H1 (cell line): ENCODE measurements at regions not wholly inside any gene's neighbourhood (a gene's known extent, or its start where the extent isn't known, plus 50 kb on each side); places are given as distances from the start of the nearest gene placed in this dataset.

ENCODE experiments used
- CTCF ChIA-PET: fragments of 300-600 bp; sonication (Branson Sonifier 250); formaldehyde crosslinking; loops from one replicate; lab custom pipeline; 2021; ENCODE audit not compliant: partially characterized antibody; lab: Charles Lee
- POLR2A ChIA-PET: fragments of 300-600 bp; sonication (Branson Sonifier 250); formaldehyde crosslinking; loops from one replicate; lab custom pipeline; 2021; ENCODE audit warnings: inconsistent platforms; ENCODE audit not compliant: partially characterized antibody; lab: Charles Lee
- DNase-seq, 2 experiments: peaks; one replicate each; pipeline versions ENCODE4 v3.0.0 to v3.0.0-alpha.2; 2010 to 2022; ENCODE audit warnings: low spot score in 2 of 2, low read depth in 1 of 2, mixed read lengths in 1 of 2
- FAIRE-seq: peaks from 2 replicates; lab custom pipeline; 2011; peaks lifted over from hg19 to GRCh38; lab: Jason Lieb, UNC
- H2AFZ ChIP-seq: 2 replicates; pipeline ENCODE4 v1.8.1; 2012; ENCODE audit warnings: low read length, inconsistent platforms
- H2AK5ac ChIP-seq: 2 replicates; pipeline ENCODE4 v1.6.1; 2013; ENCODE audit warnings: low read depth, low read length
- H2BK120ac ChIP-seq: replicated peaks from 2 replicates; pipeline ENCODE3; 2013; ENCODE audit warnings: low read depth, low read length, inconsistent platforms
- H2BK12ac ChIP-seq: 2 replicates; pipeline ENCODE4 v1.6.1; 2013; ENCODE audit warnings: low read depth, low read length
- H2BK15ac ChIP-seq: 2 replicates; pipeline ENCODE4 v1.6.1; 2013; ENCODE audit warnings: low read length
- H2BK20ac ChIP-seq: 2 replicates; pipeline ENCODE4 v1.6.1; 2013; ENCODE audit warnings: low read length
- H2BK5ac ChIP-seq: 2 replicates; pipeline ENCODE4 v1.6.1; 2013; ENCODE audit warnings: low read depth, low read length
- H3K14ac ChIP-seq: 2 replicates; pipeline ENCODE4 v1.6.1; 2013; ENCODE audit warnings: inconsistent platforms; ENCODE audit not compliant: insufficient read length
- H3K18ac ChIP-seq: 2 replicates; pipeline ENCODE4 v1.6.1; 2013; ENCODE audit warnings: low read length; ENCODE audit errors: extremely low read depth
- H3K23ac ChIP-seq: 2 replicates; pipeline ENCODE4 v1.6.1; 2013; ENCODE audit warnings: inconsistent platforms; ENCODE audit not compliant: insufficient read length
- H3K23me2 ChIP-seq: 2 replicates; pipeline ENCODE4 v1.6.1; 2013; ENCODE audit warnings: low read depth, low read length
- H3K27ac ChIP-seq: 2 replicates; pipeline ENCODE4 v1.6.1; 2011; ENCODE audit warnings: low read depth, low read length, inconsistent platforms
- H3K27me3 ChIP-seq, 4 experiments: replicated peaks in 1 of 4; 1 replicate in 1 of 4; 2 replicates in 3 of 4; pipeline versions ENCODE4 v1.6.1 to v1.8.1; 2011 to 2013; ENCODE audit warnings: low read length in 3 of 4, mild to moderate bottlenecking in 3 of 4, inconsistent platforms in 2 of 4, mixed read lengths in 2 of 4, moderate library complexity in 1 of 4; ENCODE audit not compliant: control insufficient read depth in 3 of 4, insufficient read depth in 3 of 4; ENCODE audit errors: extremely low read depth in 1 of 4
- H3K36me3 ChIP-seq, 4 experiments: 2 replicates each; pipeline versions ENCODE4 v1.6.1 to v1.8.1; 2011 to 2013; ENCODE audit warnings: mild to moderate bottlenecking in 4 of 4, low read length in 3 of 4, moderate library complexity in 2 of 4, control low read depth in 1 of 4, inconsistent platforms in 1 of 4; ENCODE audit not compliant: insufficient read depth in 4 of 4, control insufficient read depth in 2 of 4
- H3K4ac ChIP-seq: replicated peaks from 2 replicates; pipeline ENCODE3; 2013; ENCODE audit warnings: low read length, low read depth, mixed read lengths, inconsistent platforms; ENCODE audit not compliant: insufficient read length
- H3K4me1 ChIP-seq, 4 experiments: replicated peaks in 1 of 4; 1 replicate in 1 of 4; 2 replicates in 3 of 4; pipeline versions ENCODE4 v1.6.1 to v1.8.1; 2011 to 2013; ENCODE audit warnings: low read length in 3 of 4, inconsistent platforms in 2 of 4, mixed read lengths in 1 of 4; ENCODE audit not compliant: insufficient read depth in 4 of 4, control insufficient read depth in 3 of 4
- H3K4me2 ChIP-seq, 2 experiments: 2 replicates each; pipeline versions ENCODE4 v1.6.1 to v1.8.1; 2011 to 2013; ENCODE audit warnings: low read depth in 2 of 2, low read length in 2 of 2, control low read depth in 1 of 2, inconsistent platforms in 1 of 2, mild to moderate bottlenecking in 1 of 2; ENCODE audit not compliant: insufficient read depth in 1 of 2
- H3K4me3 ChIP-seq, 4 experiments: fragments of 200-600, 300-600 bp in 1 of 4; sonication (generic), shearing (Covaris generic), sonication (Bioruptor Twin) in 1 of 4; 2 replicates each; pipeline versions ENCODE4 v1.5.1 to v1.8.1; 2011 to 2016; ENCODE audit warnings: low read length in 4 of 4, low read depth in 3 of 4, control low read depth in 2 of 4, inconsistent platforms in 2 of 4, mild to moderate bottlenecking in 2 of 4, mixed read lengths in 1 of 4, moderate library complexity in 1 of 4; ENCODE audit not compliant: insufficient read depth in 2 of 4; ENCODE audit errors: extremely low read depth in 1 of 4
- H3K56ac ChIP-seq: replicated peaks from 2 replicates; pipeline ENCODE3; 2013; ENCODE audit warnings: low read depth, mild to moderate bottlenecking, mixed read lengths, low read length, inconsistent platforms; ENCODE audit not compliant: insufficient read length
- H3K79me1 ChIP-seq: 2 replicates; pipeline ENCODE4 v1.6.1; 2013; ENCODE audit warnings: low read depth, low read length, control low read depth
- H3K79me2 ChIP-seq, 2 experiments: 2 replicates each; pipeline versions ENCODE4 v1.6.1 to v1.8.1; 2012 to 2013; ENCODE audit warnings: low read length in 2 of 2, mild to moderate bottlenecking in 2 of 2, inconsistent platforms in 1 of 2; ENCODE audit not compliant: insufficient read depth in 2 of 2, control insufficient read depth in 1 of 2
- H3K9ac ChIP-seq, 4 experiments: replicated peaks in 1 of 4; 1 replicate in 1 of 4; 2 replicates in 3 of 4; pipeline versions ENCODE4 v1.6.1 to v1.8.1; 2011 to 2013; ENCODE audit warnings: low read depth in 3 of 4, low read length in 3 of 4, control low read depth in 2 of 4, mild to moderate bottlenecking in 2 of 4, moderate library complexity in 2 of 4, inconsistent platforms in 1 of 4; ENCODE audit errors: extremely low read depth in 1 of 4
- H3K9me3 ChIP-seq, 2 experiments: 2 replicates each; pipeline versions ENCODE4 v1.6.1 to v1.8.1; 2012 to 2013; ENCODE audit warnings: mild to moderate bottlenecking in 2 of 2, moderate library complexity in 2 of 2, control low read depth in 1 of 2, inconsistent platforms in 1 of 2, low read depth in 1 of 2, low read length in 1 of 2, mixed read lengths in 1 of 2; ENCODE audit not compliant: insufficient read depth in 2 of 2
- H4K20me1 ChIP-seq, 2 experiments: replicated peaks in 1 of 2; 2 replicates each; pipeline versions ENCODE3 to v1.8.1; 2011 to 2013; ENCODE audit warnings: inconsistent platforms in 2 of 2, low read length in 2 of 2, mild to moderate bottlenecking in 1 of 2; ENCODE audit not compliant: insufficient read depth in 2 of 2, control insufficient read depth in 1 of 2
- H4K5ac ChIP-seq: 2 replicates; pipeline ENCODE4 v1.6.1; 2013; ENCODE audit warnings: low read length, low read depth, mixed read lengths, inconsistent platforms; ENCODE audit not compliant: insufficient read length
- H4K8ac ChIP-seq: 2 replicates; pipeline ENCODE4 v1.8.0; 2013; ENCODE audit warnings: mild to moderate bottlenecking, moderate library complexity, low read length, inconsistent platforms; ENCODE audit not compliant: insufficient read depth; ENCODE audit errors: extremely low read depth
- H4K91ac ChIP-seq: replicated peaks from 2 replicates; pipeline ENCODE3; 2013; ENCODE audit warnings: low read length, mixed read lengths, inconsistent platforms; ENCODE audit not compliant: insufficient read length
- CTCF ChIP-seq, 3 experiments: IDR thresholded peaks; 1 replicate in 2 of 3; 2 replicates in 1 of 3; pipeline versions ENCODE4 v1.5.1 to v1.6.1; 2011; ENCODE audit warnings: low read length in 3 of 3, mild to moderate bottlenecking in 3 of 3, inconsistent platforms in 2 of 3, low read depth in 1 of 3, moderate library complexity in 1 of 3; ENCODE audit not compliant: insufficient read depth in 1 of 3; ENCODE audit errors: control extremely low read depth in 1 of 3
- EP300 ChIP-seq, 2 experiments: IDR thresholded peaks; 1 replicate in 1 of 2; 2 replicates in 1 of 2; pipeline ENCODE4 v1.6.1; 2011 to 2012; ENCODE audit warnings: low read depth in 2 of 2, low read length in 2 of 2, mild to moderate bottlenecking in 2 of 2, borderline replicate concordance in 1 of 2, inconsistent platforms in 1 of 2, moderate library complexity in 1 of 2
- KDM4A ChIP-seq: IDR thresholded peaks from one replicate; pipeline ENCODE4 v1.7.1; 2012; ENCODE audit warnings: low read depth, mild to moderate bottlenecking, moderate library complexity, low read length, inconsistent platforms; ENCODE audit not compliant: severe bottlenecking
- MAX ChIP-seq: IDR thresholded peaks from 2 replicates; pipeline ENCODE4 v1.6.1; 2012; ENCODE audit warnings: inconsistent platforms
- RAD21 ChIP-seq, 2 experiments: IDR thresholded peaks in 1 of 2; conservative IDR thresholded peaks in 1 of 2; 2 replicates each; pipeline ENCODE4 v1.6.1; 2011; ENCODE audit warnings: low read depth in 2 of 2, low read length in 2 of 2, improper control_type of control experiment in 1 of 2, inconsistent platforms in 1 of 2, mild to moderate bottlenecking in 1 of 2, moderate library complexity in 1 of 2
- RXRA ChIP-seq: IDR thresholded peaks from 2 replicates; pipeline ENCODE4 v1.6.1; 2011; ENCODE audit warnings: low read depth, mild to moderate bottlenecking, low read length, moderate library complexity; ENCODE audit not compliant: insufficient read depth
- SIN3A ChIP-seq, 2 experiments: IDR thresholded peaks in 1 of 2; conservative IDR thresholded peaks in 1 of 2; 2 replicates each; pipeline ENCODE4 v1.6.1; 2011 to 2012; ENCODE audit warnings: low read length in 2 of 2, improper control_type of control experiment in 1 of 2, low read depth in 1 of 2, mild to moderate bottlenecking in 1 of 2
- WGBS, 2 experiments: shearing (Covaris generic) in 1 of 2; methylation state at CpG; one replicate each; pipeline versions ENCODE4 v1.1.6 to v1.1.7; 2013 to 2015; ENCODE audit warnings: low lambda C conversion rate in 2 of 2, mixed read lengths in 2 of 2, inconsistent platforms in 1 of 2, low coverage in 1 of 2, missing lambda C conversion rate in 1 of 2; ENCODE audit not compliant: insufficient replicate concordance in 2 of 2, insufficient coverage in 1 of 2, insufficient read length in 1 of 2; ENCODE audit errors: extremely low coverage in 1 of 2, missing lambda C conversion rate in 1 of 2; 5-methylcytosine and 5-hydroxymethylcytosine counted together
- TF ChIP-seq, protein P1 (sequence below): IDR thresholded peaks from 2 replicates; pipeline ENCODE4 v1.6.1; 2011; ENCODE audit warnings: low read length, improper control_type of control experiment

- Histone ChIP-seq H3K4ac (no peak overlapping the region), H3K4me1 (no peaks in the 10 kb centered on the region), H3K4me3 (no peak overlapping the region), H3K18ac (no peak overlapping the region), H3K79me2 (no peaks in the 10 kb centered on the region), H3K27me3 (no peaks in the 10 kb centered on the region), H2AK5ac (no peak overlapping the region), H2BK120ac (no peak overlapping the region), H2BK5ac (no peak overlapping the region), H3K23ac (no peak overlapping the region), H3K56ac (no peak overlapping the region), H3K36me3 (no peaks in the 10 kb centered on the region; a peak in 1 of 8 replicates), H3K79me1 (no peaks in the 10 kb centered on the region), H3K14ac (no peak overlapping the region), H2AFZ (no peak overlapping the region), H3K9me3 (peaks cover 0 to 4% of the 10 kb centered on the region in 2 experiments; a peak in 2 of 4 replicates), H4K5ac (no peak overlapping the region), H4K8ac (no peak overlapping the region), H2BK15ac (no peak overlapping the region), H2BK20ac (no peak overlapping the region), H2BK12ac (no peak overlapping the region), H4K91ac (no peak overlapping the region), H3K4me2 (no peak overlapping the region), H3K27ac (no peak overlapping the region), H3K9ac (no peak overlapping the region), H3K23me2 (no peaks in the 10 kb centered on the region), H4K20me1 (no peaks in the 10 kb centered on the region)
- TF ChIP-seq MAX, result peak; percentile 75
- TF ChIP-seq KDM4A, result no peak
- no peak for TF ChIP-seq RXRA
- TF ChIP-seq, protein P1, sequence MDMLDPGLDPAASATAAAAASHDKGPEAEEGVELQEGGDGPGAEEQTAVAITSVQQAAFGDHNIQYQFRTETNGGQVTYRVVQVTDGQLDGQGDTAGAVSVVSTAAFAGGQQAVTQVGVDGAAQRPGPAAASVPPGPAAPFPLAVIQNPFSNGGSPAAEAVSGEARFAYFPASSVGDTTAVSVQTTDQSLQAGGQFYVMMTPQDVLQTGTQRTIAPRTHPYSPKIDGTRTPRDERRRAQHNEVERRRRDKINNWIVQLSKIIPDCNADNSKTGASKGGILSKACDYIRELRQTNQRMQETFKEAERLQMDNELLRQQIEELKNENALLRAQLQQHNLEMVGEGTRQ, result peak; percentile 54
- TF ChIP-seq CTCF (IDR thresholded peaks at IDR 0.05; ENCODE audit: control extremely low read depth in 1 of 3, insufficient read depth in 1 of 3, low read depth in 1 of 3, low read length in 3 of 3), result peak; percentile 34 to 86 (median 79)
- TF ChIP-seq RAD21 (IDR thresholded peaks at IDR 0.05 in 1 of 2, conservative IDR thresholded peaks at IDR 0.05 in 1 of 2; ENCODE audit: low read depth in 2 of 2, low read length in 2 of 2), result peak; percentile 94 to 97
- no peak for TF ChIP-seq SIN3A (conservative IDR thresholded peaks at IDR 0.05 in 1 of 2, IDR thresholded peaks at IDR 0.05 in 1 of 2; ENCODE audit: low read depth in 1 of 2, low read length in 2 of 2)
- TF ChIP-seq EP300 (IDR thresholded peaks at IDR 0.05; ENCODE audit: borderline replicate concordance in 1 of 2, low read depth in 2 of 2, low read length in 2 of 2), result peak in 1 of 2 experiments; percentile 12; a peak in 1 of 3 replicates
- FAIRE-seq (peak; percentile 99), DNase-seq (no peak)
- 73% methylated on average over 2 of the region's 2 CpGs; no CpG with 5 or more reads in 1 of the 2 experiments for WGBS, 2 experiments
- CTCF ChIA-PET, result interaction anchor here (0.5 to 1.6 kb wide), 29 partner anchors 11 to 686 kb away, joined by 3 to 9 read pairs (median 3); partner anchors contain the start of gene BDH2
- POLR2A ChIA-PET, result no interaction called here
These were observed 66.2 kb upstream of the TACR3 start for GRCh38 chr4:103786014-103786413.
